ENCODE measurements at regions not wholly inside any gene's neighbourhood (a gene's known extent, or its start where the extent isn't known, plus 50 kb on each side); places are given as distances from the start of the nearest gene placed in this dataset.

GRCh38 chr6:44699851-44700250 lies 312.3 kb downstream of the CDC5L start:
- TF ChIP-seq POLR2A (IDR thresholded peaks at IDR 0.05) (no peak), CTCF (IDR thresholded peaks at IDR 0.05) (no peak)

Measured in Peyer's patch (tissue), 4 donors.